SK-N-SH (cell line): ENCODE measurements at regions not wholly inside any gene's neighbourhood (a gene's known extent, or its start where the extent isn't known, plus 50 kb on each side); places are given as distances from the start of the nearest gene placed in this dataset.
"Not testable (repeated sequence)": the region's sequence is repeated elsewhere in the genome, so short reads cannot be mapped to it uniquely, and the experiment has no call there.

Experiments used
- CTCF ChIA-PET: fragments of 300-600, 350-600 bp; formaldehyde crosslinking; extraction: SDS; loops from one replicate; lab custom pipeline; 2021; lab: Yijun Ruan, JAX
- POLR2A ChIA-PET: fragments of 350-600 bp; sonication (Branson Sonifier 250); formaldehyde crosslinking; extraction: SDS; loops from one replicate; lab custom pipeline; 2020; ENCODE audit warnings: antibody characterized with exemption, inconsistent platforms; lab: Yijun Ruan, JAX
- DNase-seq: peaks from one replicate; pipeline ENCODE4 v3.0.0; 2012
- H2AFZ ChIP-seq: fragments of 200-600 bp; sonication (generic); 2 replicates; pipeline ENCODE4 v1.8.1; 2016; ENCODE audit warnings: antibody characterized with exemption, mild to moderate bottlenecking, low read depth
- H3F3A ChIP-seq: fragments of 200-600 bp; sonication (generic); replicated peaks from 2 replicates; pipeline ENCODE3; 2016; ENCODE audit warnings: antibody characterized with exemption, mild to moderate bottlenecking; ENCODE audit not compliant: insufficient read depth
- H3K27ac ChIP-seq, 2 experiments: fragments of 200-500 bp in 1 of 2; fragments of 200-600 bp in 1 of 2; sonication (Bioruptor generic) in 1 of 2; sonication (generic), shearing (Covaris generic) in 1 of 2; 2 replicates each; pipeline versions ENCODE4 v1.5.1 to v1.6.1; 2014 to 2016; ENCODE audit warnings: low read depth in 2 of 2, inconsistent platforms in 1 of 2, low read length in 1 of 2, mild to moderate bottlenecking in 1 of 2, mixed read lengths in 1 of 2
- H3K27me3 ChIP-seq: fragments of 200-600 bp; sonication (generic), shearing (Covaris generic); 2 replicates; pipeline ENCODE4 v1.6.1; 2016; ENCODE audit warnings: mixed run types; ENCODE audit not compliant: insufficient read depth
- H3K36me3 ChIP-seq, 2 experiments: fragments of 200-500 bp in 1 of 2; fragments of 200-600 bp in 1 of 2; sonication (Bioruptor generic) in 1 of 2; sonication (generic) in 1 of 2; replicated peaks in 1 of 2; 2 replicates each; pipeline versions ENCODE3 to v1.5.1; 2014 to 2016; ENCODE audit warnings: low read length in 1 of 2, mild to moderate bottlenecking in 1 of 2; ENCODE audit not compliant: insufficient read depth in 2 of 2, control insufficient read depth in 1 of 2
- H3K4me1 ChIP-seq, 2 experiments: fragments of 200-500 bp in 1 of 2; fragments of 200-600 bp in 1 of 2; sonication (Bioruptor generic) in 1 of 2; sonication (generic), shearing (Covaris generic) in 1 of 2; 2 replicates each; pipeline versions ENCODE4 v1.5.1 to v1.6.1; 2014 to 2016; ENCODE audit warnings: low read depth in 1 of 2, low read length in 1 of 2, mixed run types in 1 of 2; ENCODE audit not compliant: insufficient read depth in 2 of 2, control insufficient read depth in 1 of 2
- H3K4me2 ChIP-seq: fragments of 200-600 bp; sonication (generic), shearing (Covaris generic); 2 replicates; pipeline ENCODE4 v1.6.1; 2017; ENCODE audit warnings: mixed run types
- H3K4me3 ChIP-seq, 2 experiments: fragments of 200-500 bp in 1 of 2; fragments of 200-600 bp in 1 of 2; sonication (Bioruptor generic) in 1 of 2; sonication (generic), shearing (Covaris generic) in 1 of 2; 2 replicates each; pipeline versions ENCODE4 v1.5.1 to v1.8.1; 2014 to 2016; ENCODE audit warnings: low read depth in 2 of 2, inconsistent platforms in 1 of 2, low read length in 1 of 2, mild to moderate bottlenecking in 1 of 2, mixed read lengths in 1 of 2, moderate library complexity in 1 of 2
- H3K79me2 ChIP-seq: fragments of 200-600 bp; sonication (generic); 2 replicates; pipeline ENCODE4 v1.8.1; 2017; ENCODE audit warnings: mild to moderate bottlenecking; ENCODE audit not compliant: insufficient read depth
- H3K9ac ChIP-seq: fragments of 200-600 bp; sonication (generic); 2 replicates; pipeline ENCODE4 v1.6.1; 2017; ENCODE audit warnings: mixed run types
- H3K9me2 ChIP-seq: fragments of 200-600 bp; sonication (generic); 2 replicates; pipeline ENCODE4 v1.6.1; 2017; ENCODE audit warnings: mixed run types
- H3K9me3 ChIP-seq: fragments of 200-600 bp; sonication (generic); 2 replicates; pipeline ENCODE4 v1.6.1; 2017; ENCODE audit warnings: mixed run types, mild to moderate bottlenecking, moderate library complexity
- H4K20me1 ChIP-seq: fragments of 200-600 bp; sonication (generic); 2 replicates; pipeline ENCODE4 v1.6.1; 2017; ENCODE audit warnings: mild to moderate bottlenecking, mixed run types; ENCODE audit not compliant: insufficient read depth
- NRF1 ChIP-seq: IDR thresholded peaks from 2 replicates; pipeline ENCODE4 v1.6.1; 2012; ENCODE audit warnings: low read depth, mild to moderate bottlenecking, low read length
- TAF1 ChIP-seq: IDR thresholded peaks from 2 replicates; pipeline ENCODE4 v1.6.1; 2012; ENCODE audit warnings: low read depth, mild to moderate bottlenecking, low read length, moderate library complexity, borderline replicate concordance
- WGBS: methylation state at CpG from one replicate; pipeline ENCODE4 v1.1.6; 2017; ENCODE audit warnings: low lambda C conversion rate; 5-methylcytosine and 5-hydroxymethylcytosine counted together
- TF ChIP-seq, protein P1 (sequence below): IDR thresholded peaks from 2 replicates; pipeline ENCODE4 v1.4.0; 2012; ENCODE audit warnings: low read depth, borderline replicate concordance
- TF ChIP-seq, protein P2 (sequence below): IDR thresholded peaks from 2 replicates; pipeline ENCODE4 v1.6.1; 2012; ENCODE audit warnings: mild to moderate bottlenecking, low read depth, low read length, moderate library complexity
- TF ChIP-seq, protein P3 (sequence below): IDR thresholded peaks from 2 replicates; pipeline ENCODE4 v1.4.0; 2012; ENCODE audit warnings: low read depth

DNA sequence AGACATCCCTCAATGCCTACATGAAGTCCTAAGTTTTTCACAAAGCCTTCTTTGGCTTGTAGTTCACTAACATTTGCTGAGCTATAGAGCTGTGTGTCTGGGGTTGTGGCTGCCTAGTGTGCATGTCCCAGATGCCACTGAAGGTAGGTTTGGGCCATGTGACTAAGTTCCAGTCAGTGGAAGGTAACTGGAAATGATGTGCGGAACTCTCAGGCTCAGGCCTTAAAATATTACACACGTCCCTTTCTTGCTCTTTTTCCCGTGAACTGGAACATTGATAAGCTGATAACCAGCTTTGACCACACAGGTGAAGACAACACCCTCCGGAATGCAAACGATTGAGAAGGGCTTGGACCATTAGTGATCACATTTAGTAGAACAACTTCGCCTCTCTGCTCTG, 358.1 kb downstream of the GATA3 start:
- Histone ChIP-seq H3K4me1 (no peaks in the 10 kb centered on the region; a peak in 2 of 4 replicates), H3F3A (no peaks in the 10 kb centered on the region), H4K20me1 (no peaks in the 10 kb centered on the region), H2AFZ (no peak overlapping the region), H3K4me3 (no peak overlapping the region), H3K9me3 (no peaks in the 10 kb centered on the region), H3K9ac (no peak overlapping the region), H3K27ac (no peak overlapping the region), H3K27me3 (no peaks in the 10 kb centered on the region), H3K9me2 (no peaks in the 10 kb centered on the region), H3K79me2 (no peaks in the 10 kb centered on the region), H3K36me3 (no peaks in the 10 kb centered on the region), H3K4me2 (no peak overlapping the region)
- 75% methylated on average over 6 of the region's 6 CpGs for WGBS
- TF ChIP-seq, protein P1, sequence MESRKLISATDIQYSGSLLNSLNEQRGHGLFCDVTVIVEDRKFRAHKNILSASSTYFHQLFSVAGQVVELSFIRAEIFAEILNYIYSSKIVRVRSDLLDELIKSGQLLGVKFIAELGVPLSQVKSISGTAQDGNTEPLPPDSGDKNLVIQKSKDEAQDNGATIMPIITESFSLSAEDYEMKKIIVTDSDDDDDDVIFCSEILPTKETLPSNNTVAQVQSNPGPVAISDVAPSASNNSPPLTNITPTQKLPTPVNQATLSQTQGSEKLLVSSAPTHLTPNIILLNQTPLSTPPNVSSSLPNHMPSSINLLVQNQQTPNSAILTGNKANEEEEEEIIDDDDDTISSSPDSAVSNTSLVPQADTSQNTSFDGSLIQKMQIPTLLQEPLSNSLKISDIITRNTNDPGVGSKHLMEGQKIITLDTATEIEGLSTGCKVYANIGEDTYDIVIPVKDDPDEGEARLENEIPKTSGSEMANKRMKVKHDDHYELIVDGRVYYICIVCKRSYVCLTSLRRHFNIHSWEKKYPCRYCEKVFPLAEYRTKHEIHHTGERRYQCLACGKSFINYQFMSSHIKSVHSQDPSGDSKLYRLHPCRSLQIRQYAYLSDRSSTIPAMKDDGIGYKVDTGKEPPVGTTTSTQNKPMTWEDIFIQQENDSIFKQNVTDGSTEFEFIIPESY, result no peak
- TF ChIP-seq TAF1 (no peak), NRF1 (no peak)
- TF ChIP-seq, protein P2, sequence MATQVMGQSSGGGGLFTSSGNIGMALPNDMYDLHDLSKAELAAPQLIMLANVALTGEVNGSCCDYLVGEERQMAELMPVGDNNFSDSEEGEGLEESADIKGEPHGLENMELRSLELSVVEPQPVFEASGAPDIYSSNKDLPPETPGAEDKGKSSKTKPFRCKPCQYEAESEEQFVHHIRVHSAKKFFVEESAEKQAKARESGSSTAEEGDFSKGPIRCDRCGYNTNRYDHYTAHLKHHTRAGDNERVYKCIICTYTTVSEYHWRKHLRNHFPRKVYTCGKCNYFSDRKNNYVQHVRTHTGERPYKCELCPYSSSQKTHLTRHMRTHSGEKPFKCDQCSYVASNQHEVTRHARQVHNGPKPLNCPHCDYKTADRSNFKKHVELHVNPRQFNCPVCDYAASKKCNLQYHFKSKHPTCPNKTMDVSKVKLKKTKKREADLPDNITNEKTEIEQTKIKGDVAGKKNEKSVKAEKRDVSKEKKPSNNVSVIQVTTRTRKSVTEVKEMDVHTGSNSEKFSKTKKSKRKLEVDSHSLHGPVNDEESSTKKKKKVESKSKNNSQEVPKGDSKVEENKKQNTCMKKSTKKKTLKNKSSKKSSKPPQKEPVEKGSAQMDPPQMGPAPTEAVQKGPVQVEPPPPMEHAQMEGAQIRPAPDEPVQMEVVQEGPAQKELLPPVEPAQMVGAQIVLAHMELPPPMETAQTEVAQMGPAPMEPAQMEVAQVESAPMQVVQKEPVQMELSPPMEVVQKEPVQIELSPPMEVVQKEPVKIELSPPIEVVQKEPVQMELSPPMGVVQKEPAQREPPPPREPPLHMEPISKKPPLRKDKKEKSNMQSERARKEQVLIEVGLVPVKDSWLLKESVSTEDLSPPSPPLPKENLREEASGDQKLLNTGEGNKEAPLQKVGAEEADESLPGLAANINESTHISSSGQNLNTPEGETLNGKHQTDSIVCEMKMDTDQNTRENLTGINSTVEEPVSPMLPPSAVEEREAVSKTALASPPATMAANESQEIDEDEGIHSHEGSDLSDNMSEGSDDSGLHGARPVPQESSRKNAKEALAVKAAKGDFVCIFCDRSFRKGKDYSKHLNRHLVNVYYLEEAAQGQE, result no peak
- TF ChIP-seq, protein P3, sequence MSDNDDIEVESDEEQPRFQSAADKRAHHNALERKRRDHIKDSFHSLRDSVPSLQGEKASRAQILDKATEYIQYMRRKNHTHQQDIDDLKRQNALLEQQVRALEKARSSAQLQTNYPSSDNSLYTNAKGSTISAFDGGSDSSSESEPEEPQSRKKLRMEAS, result no peak
- POLR2A ChIA-PET, result no interaction called here
- CTCF ChIA-PET, result no interaction called here
- no peak for DNase-seq

DNA sequence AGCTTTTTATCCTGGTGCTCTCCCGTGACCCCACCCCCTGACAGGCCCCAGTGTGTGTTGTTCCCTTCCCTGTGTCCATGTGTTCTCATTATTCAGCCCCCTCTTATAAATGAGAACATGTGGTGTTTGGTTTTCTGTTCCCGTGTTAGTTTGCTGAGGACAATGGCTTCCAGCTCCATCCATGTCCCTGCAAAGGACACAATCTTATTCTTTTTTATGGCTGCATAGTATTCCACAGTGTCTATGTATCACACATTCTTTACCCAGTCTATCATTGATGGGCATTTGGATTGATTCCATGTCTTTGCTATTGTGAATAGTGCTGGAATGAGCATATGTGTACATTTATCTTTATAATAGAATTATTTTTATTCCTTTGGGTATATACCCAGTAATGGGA, 360.5 kb downstream of the GATA3 start:
- DNase-seq, H3K4me2 ChIP-seq, H3K27ac ChIP-seq, H3K27me3 ChIP-seq, H2AFZ ChIP-seq, H3K9ac ChIP-seq, H3K36me3 ChIP-seq, H3K4me1 ChIP-seq, H3F3A ChIP-seq, H3K9me3 ChIP-seq, H3K9me2 ChIP-seq, CTCF ChIA-PET, H4K20me1 ChIP-seq, POLR2A ChIA-PET, H3K4me3 ChIP-seq, H3K79me2 ChIP-seq: not testable (repeated sequence)
- 31% methylated on average over 2 of the region's 2 CpGs for WGBS
